H1 (cell line): ENCODE measurements at regions not wholly inside any gene's neighbourhood (a gene's known extent, or its start where the extent isn't known, plus 50 kb on each side); places are given as distances from the start of the nearest gene placed in this dataset.

Experiments
- CTCF ChIA-PET: fragments of 300-600 bp; sonication (Branson Sonifier 250); formaldehyde crosslinking; loops from one replicate; lab custom pipeline; 2021; ENCODE audit not compliant: partially characterized antibody; lab: Charles Lee
- POLR2A ChIA-PET: fragments of 300-600 bp; sonication (Branson Sonifier 250); formaldehyde crosslinking; loops from one replicate; lab custom pipeline; 2021; ENCODE audit warnings: inconsistent platforms; ENCODE audit not compliant: partially characterized antibody; lab: Charles Lee
- DNase-seq, 2 experiments: peaks; one replicate each; pipeline versions ENCODE4 v3.0.0 to v3.0.0-alpha.2; 2010 to 2022; ENCODE audit warnings: low spot score in 2 of 2, low read depth in 1 of 2, mixed read lengths in 1 of 2
- FAIRE-seq: peaks from 2 replicates; lab custom pipeline; 2011; peaks lifted over from hg19 to GRCh38; lab: Jason Lieb, UNC
- H2AFZ ChIP-seq: 2 replicates; pipeline ENCODE4 v1.8.1; 2012; ENCODE audit warnings: low read length, inconsistent platforms
- H2AK5ac ChIP-seq: 2 replicates; pipeline ENCODE4 v1.6.1; 2013; ENCODE audit warnings: low read depth, low read length
- H2BK120ac ChIP-seq: replicated peaks from 2 replicates; pipeline ENCODE3; 2013; ENCODE audit warnings: low read depth, low read length, inconsistent platforms
- H2BK12ac ChIP-seq: 2 replicates; pipeline ENCODE4 v1.6.1; 2013; ENCODE audit warnings: low read depth, low read length
- H2BK15ac ChIP-seq: 2 replicates; pipeline ENCODE4 v1.6.1; 2013; ENCODE audit warnings: low read length
- H2BK20ac ChIP-seq: 2 replicates; pipeline ENCODE4 v1.6.1; 2013; ENCODE audit warnings: low read length
- H2BK5ac ChIP-seq: 2 replicates; pipeline ENCODE4 v1.6.1; 2013; ENCODE audit warnings: low read depth, low read length
- H3K14ac ChIP-seq: 2 replicates; pipeline ENCODE4 v1.6.1; 2013; ENCODE audit warnings: inconsistent platforms; ENCODE audit not compliant: insufficient read length
- H3K18ac ChIP-seq: 2 replicates; pipeline ENCODE4 v1.6.1; 2013; ENCODE audit warnings: low read length; ENCODE audit errors: extremely low read depth
- H3K23ac ChIP-seq: 2 replicates; pipeline ENCODE4 v1.6.1; 2013; ENCODE audit warnings: inconsistent platforms; ENCODE audit not compliant: insufficient read length
- H3K23me2 ChIP-seq: 2 replicates; pipeline ENCODE4 v1.6.1; 2013; ENCODE audit warnings: low read depth, low read length
- H3K27ac ChIP-seq: 2 replicates; pipeline ENCODE4 v1.6.1; 2011; ENCODE audit warnings: low read depth, low read length, inconsistent platforms
- H3K27me3 ChIP-seq, 4 experiments: replicated peaks in 1 of 4; 1 replicate in 1 of 4; 2 replicates in 3 of 4; pipeline versions ENCODE4 v1.6.1 to v1.8.1; 2011 to 2013; ENCODE audit warnings: low read length in 3 of 4, mild to moderate bottlenecking in 3 of 4, inconsistent platforms in 2 of 4, mixed read lengths in 2 of 4, moderate library complexity in 1 of 4; ENCODE audit not compliant: control insufficient read depth in 3 of 4, insufficient read depth in 3 of 4; ENCODE audit errors: extremely low read depth in 1 of 4
- H3K36me3 ChIP-seq, 4 experiments: 2 replicates each; pipeline versions ENCODE4 v1.6.1 to v1.8.1; 2011 to 2013; ENCODE audit warnings: mild to moderate bottlenecking in 4 of 4, low read length in 3 of 4, moderate library complexity in 2 of 4, control low read depth in 1 of 4, inconsistent platforms in 1 of 4; ENCODE audit not compliant: insufficient read depth in 4 of 4, control insufficient read depth in 2 of 4
- H3K4ac ChIP-seq: replicated peaks from 2 replicates; pipeline ENCODE3; 2013; ENCODE audit warnings: low read length, low read depth, mixed read lengths, inconsistent platforms; ENCODE audit not compliant: insufficient read length
- H3K4me1 ChIP-seq, 4 experiments: replicated peaks in 1 of 4; 1 replicate in 1 of 4; 2 replicates in 3 of 4; pipeline versions ENCODE4 v1.6.1 to v1.8.1; 2011 to 2013; ENCODE audit warnings: low read length in 3 of 4, inconsistent platforms in 2 of 4, mixed read lengths in 1 of 4; ENCODE audit not compliant: insufficient read depth in 4 of 4, control insufficient read depth in 3 of 4
- H3K4me2 ChIP-seq, 2 experiments: 2 replicates each; pipeline versions ENCODE4 v1.6.1 to v1.8.1; 2011 to 2013; ENCODE audit warnings: low read depth in 2 of 2, low read length in 2 of 2, control low read depth in 1 of 2, inconsistent platforms in 1 of 2, mild to moderate bottlenecking in 1 of 2; ENCODE audit not compliant: insufficient read depth in 1 of 2
- H3K4me3 ChIP-seq, 4 experiments: fragments of 200-600, 300-600 bp in 1 of 4; sonication (generic), shearing (Covaris generic), sonication (Bioruptor Twin) in 1 of 4; 2 replicates each; pipeline versions ENCODE4 v1.5.1 to v1.8.1; 2011 to 2016; ENCODE audit warnings: low read length in 4 of 4, low read depth in 3 of 4, control low read depth in 2 of 4, inconsistent platforms in 2 of 4, mild to moderate bottlenecking in 2 of 4, mixed read lengths in 1 of 4, moderate library complexity in 1 of 4; ENCODE audit not compliant: insufficient read depth in 2 of 4; ENCODE audit errors: extremely low read depth in 1 of 4
- H3K56ac ChIP-seq: replicated peaks from 2 replicates; pipeline ENCODE3; 2013; ENCODE audit warnings: low read depth, mild to moderate bottlenecking, mixed read lengths, low read length, inconsistent platforms; ENCODE audit not compliant: insufficient read length
- H3K79me1 ChIP-seq: 2 replicates; pipeline ENCODE4 v1.6.1; 2013; ENCODE audit warnings: low read depth, low read length, control low read depth
- H3K79me2 ChIP-seq, 2 experiments: 2 replicates each; pipeline versions ENCODE4 v1.6.1 to v1.8.1; 2012 to 2013; ENCODE audit warnings: low read length in 2 of 2, mild to moderate bottlenecking in 2 of 2, inconsistent platforms in 1 of 2; ENCODE audit not compliant: insufficient read depth in 2 of 2, control insufficient read depth in 1 of 2
- H3K9ac ChIP-seq, 4 experiments: replicated peaks in 1 of 4; 1 replicate in 1 of 4; 2 replicates in 3 of 4; pipeline versions ENCODE4 v1.6.1 to v1.8.1; 2011 to 2013; ENCODE audit warnings: low read depth in 3 of 4, low read length in 3 of 4, control low read depth in 2 of 4, mild to moderate bottlenecking in 2 of 4, moderate library complexity in 2 of 4, inconsistent platforms in 1 of 4; ENCODE audit errors: extremely low read depth in 1 of 4
- H3K9me3 ChIP-seq, 2 experiments: 2 replicates each; pipeline versions ENCODE4 v1.6.1 to v1.8.1; 2012 to 2013; ENCODE audit warnings: mild to moderate bottlenecking in 2 of 2, moderate library complexity in 2 of 2, control low read depth in 1 of 2, inconsistent platforms in 1 of 2, low read depth in 1 of 2, low read length in 1 of 2, mixed read lengths in 1 of 2; ENCODE audit not compliant: insufficient read depth in 2 of 2
- H4K20me1 ChIP-seq, 2 experiments: replicated peaks in 1 of 2; 2 replicates each; pipeline versions ENCODE3 to v1.8.1; 2011 to 2013; ENCODE audit warnings: inconsistent platforms in 2 of 2, low read length in 2 of 2, mild to moderate bottlenecking in 1 of 2; ENCODE audit not compliant: insufficient read depth in 2 of 2, control insufficient read depth in 1 of 2
- H4K5ac ChIP-seq: 2 replicates; pipeline ENCODE4 v1.6.1; 2013; ENCODE audit warnings: low read length, low read depth, mixed read lengths, inconsistent platforms; ENCODE audit not compliant: insufficient read length
- H4K8ac ChIP-seq: 2 replicates; pipeline ENCODE4 v1.8.0; 2013; ENCODE audit warnings: mild to moderate bottlenecking, moderate library complexity, low read length, inconsistent platforms; ENCODE audit not compliant: insufficient read depth; ENCODE audit errors: extremely low read depth
- H4K91ac ChIP-seq: replicated peaks from 2 replicates; pipeline ENCODE3; 2013; ENCODE audit warnings: low read length, mixed read lengths, inconsistent platforms; ENCODE audit not compliant: insufficient read length
- CBX8 ChIP-seq: fragments of 300-800, 300-1000 bp; sonication (generic); IDR thresholded peaks from 2 replicates; pipeline ENCODE4 v1.7.1; 2016; ENCODE audit warnings: low read depth, low read length, borderline replicate concordance
- CREB1 ChIP-seq: IDR thresholded peaks from 2 replicates; pipeline ENCODE4 v1.6.1; 2012; ENCODE audit warnings: inconsistent platforms
- CTCF ChIP-seq, 3 experiments: IDR thresholded peaks; 1 replicate in 2 of 3; 2 replicates in 1 of 3; pipeline versions ENCODE4 v1.5.1 to v1.6.1; 2011; ENCODE audit warnings: low read length in 3 of 3, mild to moderate bottlenecking in 3 of 3, inconsistent platforms in 2 of 3, low read depth in 1 of 3, moderate library complexity in 1 of 3; ENCODE audit not compliant: insufficient read depth in 1 of 3; ENCODE audit errors: control extremely low read depth in 1 of 3
- FOSL1 ChIP-seq: IDR thresholded peaks from 2 replicates; pipeline ENCODE4 v1.6.1; 2011; ENCODE audit warnings: mild to moderate bottlenecking, low read depth, low read length, moderate library complexity; ENCODE audit not compliant: insufficient read depth
- JUND ChIP-seq: IDR thresholded peaks from 2 replicates; pipeline ENCODE4 v1.6.1; 2011; ENCODE audit warnings: mild to moderate bottlenecking, improper control_type of control experiment, low read length
- RFX5 ChIP-seq: IDR thresholded peaks from 2 replicates; pipeline ENCODE4 v1.6.1; 2011; ENCODE audit warnings: low read depth, low read length, improper control_type of control experiment, borderline replicate concordance
- SAP30 ChIP-seq: fragments of 300-600 bp; sonication (generic); IDR thresholded peaks from 2 replicates; pipeline ENCODE4 v1.7.1; 2012; ENCODE audit warnings: low read length, moderate library complexity, mild to moderate bottlenecking, inconsistent platforms; ENCODE audit not compliant: insufficient read depth, insufficient replicate concordance
- TCF12 ChIP-seq: IDR thresholded peaks from 2 replicates; pipeline ENCODE4 v1.6.1; 2011; ENCODE audit warnings: low read depth, mild to moderate bottlenecking, low read length
- ZNF274 ChIP-seq: IDR thresholded peaks from 2 replicates; pipeline ENCODE4 v1.7.0; 2012; ENCODE audit warnings: low read length, borderline replicate concordance; ENCODE audit errors: extremely low read depth
- WGBS, 2 experiments: shearing (Covaris generic) in 1 of 2; methylation state at CpG; one replicate each; pipeline versions ENCODE4 v1.1.6 to v1.1.7; 2013 to 2015; ENCODE audit warnings: low lambda C conversion rate in 2 of 2, mixed read lengths in 2 of 2, inconsistent platforms in 1 of 2, low coverage in 1 of 2, missing lambda C conversion rate in 1 of 2; ENCODE audit not compliant: insufficient replicate concordance in 2 of 2, insufficient coverage in 1 of 2, insufficient read length in 1 of 2; ENCODE audit errors: extremely low coverage in 1 of 2, missing lambda C conversion rate in 1 of 2; 5-methylcytosine and 5-hydroxymethylcytosine counted together
- TF ChIP-seq, protein P1 (sequence below): IDR thresholded peaks from 2 replicates; pipeline ENCODE4 v1.6.1; 2012; ENCODE audit warnings: inconsistent platforms

DNA sequence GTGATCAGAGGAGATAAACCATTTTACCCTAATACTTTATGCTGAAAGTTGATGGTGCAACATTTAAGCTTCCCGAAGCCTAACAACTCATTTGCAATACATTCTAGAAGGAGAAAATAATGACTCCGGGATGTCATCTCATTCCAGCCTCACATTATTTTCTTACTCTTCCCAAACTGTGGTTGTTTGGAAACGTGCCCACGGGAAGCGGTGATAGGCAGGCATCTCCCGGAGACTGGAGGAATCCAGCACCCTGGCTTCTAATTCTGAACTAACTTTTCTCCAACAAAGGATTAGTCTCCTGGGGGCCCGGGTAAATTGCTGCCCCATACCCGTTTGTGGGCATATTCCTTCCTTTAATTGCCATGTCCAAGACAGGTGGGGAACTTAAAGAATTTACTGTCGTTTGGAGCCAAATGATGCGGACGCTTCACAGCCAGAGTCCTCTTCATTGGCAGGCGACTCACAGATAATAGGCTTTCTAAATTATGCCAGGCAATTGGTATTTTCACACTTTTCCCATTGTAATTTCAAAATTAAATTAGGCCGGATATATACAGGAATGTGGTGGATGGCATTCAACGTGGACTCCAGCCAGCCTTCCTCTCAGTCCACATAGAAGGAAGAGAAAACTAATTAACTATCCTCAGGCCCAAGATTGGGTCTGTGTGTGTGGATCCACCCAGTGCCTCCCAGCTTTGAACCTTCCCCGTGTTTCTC lies 278.1 kb downstream of the AJAP1 start:
- H3K9ac ChIP-seq: no peak overlapping the region
- no peaks in the 10 kb centered on the region for H3K27me3 ChIP-seq
- no peak overlapping the region for H2BK20ac ChIP-seq
- ChIA-PET CTCF (interaction anchor here (0.6 kb wide), 1 partner anchor 12 kb away, joined by 3 read pairs; no protein-coding TSS in a partner anchor), POLR2A (no interaction called here)
- no peak overlapping the region for H3K4ac ChIP-seq
- H3K9me3 ChIP-seq: no peaks in the 10 kb centered on the region
- FAIRE-seq: no peak
- H3K36me3 ChIP-seq: no peaks in the 10 kb centered on the region
- H3K4me1 ChIP-seq: peaks cover 0 to 3% (median 0%) of the 10 kb centered on the region in 4 experiments; a peak in 3 of 7 replicates
- no peak overlapping the region for H3K23ac ChIP-seq
- no peak overlapping the region for H4K5ac ChIP-seq
- no peak overlapping the region for H3K14ac ChIP-seq
- 87% methylated on average over 14 of the region's 15 CpGs; no CpG with 5 or more reads in 1 of the 2 experiments for WGBS, 2 experiments
- no peaks in the 10 kb centered on the region for H3K79me1 ChIP-seq
- H3K27ac ChIP-seq: no peak overlapping the region
- no peak overlapping the region for H2BK120ac ChIP-seq
- no peaks in the 10 kb centered on the region for H4K20me1 ChIP-seq
- no peaks in the 10 kb centered on the region for H3K79me2 ChIP-seq
- no peak overlapping the region for H2AK5ac ChIP-seq
- H3K4me2 ChIP-seq: no peak overlapping the region
- H3K18ac ChIP-seq: no peak overlapping the region
- no peak overlapping the region for H2AFZ ChIP-seq
- no peak overlapping the region for H2BK5ac ChIP-seq
- H2BK15ac ChIP-seq: 0 out of 2 replicates have a peak overlapping the region, but pooled peaks have one; percentile 10
- DNase-seq: no peak
- H3K23me2 ChIP-seq: no peaks in the 10 kb centered on the region
- peak overlapping the region; percentile 2; the same call in 1 of the 2 replicates for H2BK12ac ChIP-seq
- no peak overlapping the region for H4K8ac ChIP-seq
- no peak overlapping the region for H4K91ac ChIP-seq
- H3K56ac ChIP-seq: no peak overlapping the region
- H3K4me3 ChIP-seq: no peak overlapping the region
- TF ChIP-seq CTCF (IDR thresholded peaks at IDR 0.05; ENCODE audit: control extremely low read depth in 1 of 3, insufficient read depth in 1 of 3, low read depth in 1 of 3, low read length in 3 of 3): no peak
- no peak for TF ChIP-seq CBX8
- TF ChIP-seq RFX5: no peak
- no peak for TF ChIP-seq CREB1
- no peak for TF ChIP-seq JUND
- no peak for TF ChIP-seq ZNF274
- no peak for TF ChIP-seq FOSL1
- TF ChIP-seq SAP30: no peak
- TF ChIP-seq TCF12: no peak
- TF ChIP-seq, protein P1, sequence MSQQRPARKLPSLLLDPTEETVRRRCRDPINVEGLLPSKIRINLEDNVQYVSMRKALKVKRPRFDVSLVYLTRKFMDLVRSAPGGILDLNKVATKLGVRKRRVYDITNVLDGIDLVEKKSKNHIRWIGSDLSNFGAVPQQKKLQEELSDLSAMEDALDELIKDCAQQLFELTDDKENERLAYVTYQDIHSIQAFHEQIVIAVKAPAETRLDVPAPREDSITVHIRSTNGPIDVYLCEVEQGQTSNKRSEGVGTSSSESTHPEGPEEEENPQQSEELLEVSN: no peak
